ENCODE measurements at regions not wholly inside any gene's neighbourhood (a gene's known extent, or its start where the extent isn't known, plus 50 kb on each side); places are given as distances from the start of the nearest gene placed in this dataset.

DNA sequence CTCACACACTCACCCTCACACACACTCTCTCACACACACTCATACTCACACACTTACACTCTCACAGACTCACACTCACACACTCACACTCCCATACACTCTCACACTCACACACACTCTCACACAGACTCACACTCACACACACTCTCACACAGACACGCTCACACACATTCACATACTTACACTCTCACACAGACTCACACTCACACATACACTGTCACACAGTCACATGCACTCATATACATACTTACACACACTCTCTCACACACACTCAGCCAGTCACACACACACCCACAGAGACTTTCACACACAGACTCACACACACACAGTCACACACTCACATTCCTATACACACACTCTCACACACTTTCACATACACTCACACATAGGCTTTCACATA lies 1478.8 kb downstream of the BRD1 start:
- Histone ChIP-seq H3K9ac (ENCODE audit: low read depth, low read length, poor library complexity, severe bottlenecking) (no peak overlapping the region), H3K9me2 (replicated peaks; ENCODE audit: low read depth, low read length) (no peaks in the 10 kb centered on the region), H3K79me2 (ENCODE audit: insufficient read depth, low read length) (no peaks in the 10 kb centered on the region), H3K36me3 (ENCODE audit: insufficient read depth, low read length) (no peaks in the 10 kb centered on the region), H2AFZ (ENCODE audit: low read length) (no peak overlapping the region), H3F3A (ENCODE audit: low read depth) (no peaks in the 10 kb centered on the region), H3K4me1 (ENCODE audit: insufficient read depth, low read length, poor library complexity, severe bottlenecking) (no peaks in the 10 kb centered on the region), H3K27me3 (ENCODE audit: insufficient read depth, low read length, poor library complexity, severe bottlenecking) (no peaks in the 10 kb centered on the region), H3K4me2 (ENCODE audit: low read depth, low read length, poor library complexity, severe bottlenecking) (no peak overlapping the region), H4K20me1 (ENCODE audit: insufficient read depth, low read length, poor library complexity, severe bottlenecking) (no peaks in the 10 kb centered on the region), H3K9me3 (ENCODE audit: insufficient read depth, low read depth, low read length) (peaks cover 2% of the 10 kb centered on the region; the same call in 1 of the 2 replicates), H3K4me3 (ENCODE audit: low read length, poor library complexity, severe bottlenecking) (no peak overlapping the region)
- TF ChIP-seq, protein P1, sequence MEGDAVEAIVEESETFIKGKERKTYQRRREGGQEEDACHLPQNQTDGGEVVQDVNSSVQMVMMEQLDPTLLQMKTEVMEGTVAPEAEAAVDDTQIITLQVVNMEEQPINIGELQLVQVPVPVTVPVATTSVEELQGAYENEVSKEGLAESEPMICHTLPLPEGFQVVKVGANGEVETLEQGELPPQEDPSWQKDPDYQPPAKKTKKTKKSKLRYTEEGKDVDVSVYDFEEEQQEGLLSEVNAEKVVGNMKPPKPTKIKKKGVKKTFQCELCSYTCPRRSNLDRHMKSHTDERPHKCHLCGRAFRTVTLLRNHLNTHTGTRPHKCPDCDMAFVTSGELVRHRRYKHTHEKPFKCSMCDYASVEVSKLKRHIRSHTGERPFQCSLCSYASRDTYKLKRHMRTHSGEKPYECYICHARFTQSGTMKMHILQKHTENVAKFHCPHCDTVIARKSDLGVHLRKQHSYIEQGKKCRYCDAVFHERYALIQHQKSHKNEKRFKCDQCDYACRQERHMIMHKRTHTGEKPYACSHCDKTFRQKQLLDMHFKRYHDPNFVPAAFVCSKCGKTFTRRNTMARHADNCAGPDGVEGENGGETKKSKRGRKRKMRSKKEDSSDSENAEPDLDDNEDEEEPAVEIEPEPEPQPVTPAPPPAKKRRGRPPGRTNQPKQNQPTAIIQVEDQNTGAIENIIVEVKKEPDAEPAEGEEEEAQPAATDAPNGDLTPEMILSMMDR (conservative IDR thresholded peaks at IDR 0.05; ENCODE audit: low read length) = no peak
- TF ChIP-seq EZH2phosphoT487 (IDR thresholded peaks at IDR 0.05; ENCODE audit: borderline replicate concordance) = no peak

DNA sequence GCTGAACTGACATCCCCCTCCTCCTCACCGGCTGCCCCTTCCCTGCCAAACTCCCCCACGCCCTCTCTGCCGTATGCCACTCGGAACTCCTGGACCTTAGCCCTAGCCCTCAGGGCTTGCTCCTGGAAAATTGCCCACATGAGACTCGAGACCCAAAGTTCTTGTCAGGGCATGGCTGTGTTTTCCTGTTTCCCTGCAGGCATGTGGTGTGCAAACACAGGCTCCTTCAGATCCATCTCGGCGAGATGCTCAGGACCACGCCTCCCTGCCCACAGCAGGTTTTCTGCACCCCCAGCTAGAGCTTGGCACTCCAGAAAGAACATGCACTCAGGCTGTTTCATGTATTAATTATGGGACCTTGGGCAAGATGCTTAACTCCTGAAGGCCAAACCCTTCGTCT lies 1480.4 kb downstream of the BRD1 start:
- TF ChIP-seq, protein P1 (conservative IDR thresholded peaks at IDR 0.05; ENCODE audit: low read length) = no peak
- TF ChIP-seq EZH2phosphoT487 (IDR thresholded peaks at IDR 0.05; ENCODE audit: borderline replicate concordance) = no peak
- Histone ChIP-seq H3K4me2 (ENCODE audit: low read depth, low read length, poor library complexity, severe bottlenecking) (no peak overlapping the region), H3K79me2 (ENCODE audit: insufficient read depth, low read length) (no peaks in the 10 kb centered on the region), H3K4me3 (ENCODE audit: low read length, poor library complexity, severe bottlenecking) (no peak overlapping the region), H3K9ac (ENCODE audit: low read depth, low read length, poor library complexity, severe bottlenecking) (no peak overlapping the region), H3K9me2 (replicated peaks; ENCODE audit: low read depth, low read length) (no peaks in the 10 kb centered on the region), H3K27me3 (ENCODE audit: insufficient read depth, low read length, poor library complexity, severe bottlenecking) (no peaks in the 10 kb centered on the region), H2AFZ (ENCODE audit: low read length) (no peak overlapping the region), H3K4me1 (ENCODE audit: insufficient read depth, low read length, poor library complexity, severe bottlenecking) (no peaks in the 10 kb centered on the region), H3K36me3 (ENCODE audit: insufficient read depth, low read length) (no peaks in the 10 kb centered on the region), H4K20me1 (ENCODE audit: insufficient read depth, low read length, poor library complexity, severe bottlenecking) (no peaks in the 10 kb centered on the region), H3K9me3 (ENCODE audit: insufficient read depth, low read depth, low read length) (peaks cover 8% of the 10 kb centered on the region; the same call in 1 of the 2 replicates), H3F3A (ENCODE audit: low read depth) (no peaks in the 10 kb centered on the region)

DNA sequence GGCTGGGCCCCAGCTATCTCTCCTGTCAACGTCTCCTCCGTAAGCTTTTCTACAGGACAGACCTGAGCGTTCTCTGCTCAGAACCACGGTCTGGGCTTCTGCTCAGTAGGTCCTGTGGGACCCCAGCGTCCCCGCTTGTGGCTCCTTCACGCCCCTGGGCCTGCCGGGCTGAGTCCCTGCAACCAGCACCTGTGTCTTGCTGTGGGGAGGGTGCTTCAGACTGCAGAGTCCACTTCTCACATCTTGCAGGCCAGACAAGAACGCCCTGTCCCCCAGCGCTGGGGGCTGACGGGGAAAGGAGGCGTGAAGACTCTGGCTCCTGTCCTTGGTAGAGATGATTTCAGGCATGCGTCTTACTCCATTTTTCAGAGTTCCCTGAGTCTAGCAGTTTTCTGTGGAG lies 1480.8 kb downstream of the BRD1 start:
- Histone ChIP-seq H3K79me2 (ENCODE audit: insufficient read depth, low read length) (no peaks in the 10 kb centered on the region), H3K4me3 (ENCODE audit: low read length, poor library complexity, severe bottlenecking) (no peak overlapping the region), H3K27me3 (ENCODE audit: insufficient read depth, low read length, poor library complexity, severe bottlenecking) (no peaks in the 10 kb centered on the region), H3K9ac (ENCODE audit: low read depth, low read length, poor library complexity, severe bottlenecking) (no peak overlapping the region), H3F3A (ENCODE audit: low read depth) (no peaks in the 10 kb centered on the region), H3K9me2 (replicated peaks; ENCODE audit: low read depth, low read length) (no peaks in the 10 kb centered on the region), H3K4me2 (ENCODE audit: low read depth, low read length, poor library complexity, severe bottlenecking) (no peak overlapping the region), H3K9me3 (ENCODE audit: insufficient read depth, low read depth, low read length) (peaks cover 8% of the 10 kb centered on the region; the same call in 1 of the 2 replicates), H2AFZ (ENCODE audit: low read length) (no peak overlapping the region), H3K36me3 (ENCODE audit: insufficient read depth, low read length) (no peaks in the 10 kb centered on the region), H3K4me1 (ENCODE audit: insufficient read depth, low read length, poor library complexity, severe bottlenecking) (no peaks in the 10 kb centered on the region), H4K20me1 (ENCODE audit: insufficient read depth, low read length, poor library complexity, severe bottlenecking) (no peaks in the 10 kb centered on the region)
- no peak for TF ChIP-seq EZH2phosphoT487 (IDR thresholded peaks at IDR 0.05; ENCODE audit: borderline replicate concordance)
- TF ChIP-seq, protein P1 (conservative IDR thresholded peaks at IDR 0.05; ENCODE audit: low read length) = no peak
